ENCODE measurements at regions not wholly inside any gene's neighbourhood (a gene's known extent, or its start where the extent isn't known, plus 50 kb on each side); places are given as distances from the start of the nearest gene placed in this dataset.

DNA sequence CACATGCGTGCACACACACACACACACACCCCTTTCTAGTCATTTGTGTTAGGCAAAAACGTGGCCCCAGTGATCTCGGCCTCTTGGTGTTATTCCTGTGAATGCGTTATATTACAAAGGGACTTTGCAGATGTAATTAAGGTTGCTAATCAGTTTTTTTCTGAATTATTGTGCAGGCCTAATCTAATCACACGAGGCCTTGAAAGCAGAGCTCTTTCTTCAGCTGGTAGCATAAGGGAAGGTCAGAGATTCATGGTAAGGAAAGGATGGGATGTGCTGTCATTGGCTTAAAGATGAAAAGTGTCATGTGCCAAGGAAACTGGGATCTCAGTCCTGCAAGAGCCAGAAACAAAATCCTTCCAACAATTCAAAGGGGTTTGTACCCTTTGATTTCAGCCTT lies 113.4 kb upstream of the ELAC2 start:
- H3K27ac ChIP-seq, result no peak overlapping the region
- TF ChIP-seq, protein P1, sequence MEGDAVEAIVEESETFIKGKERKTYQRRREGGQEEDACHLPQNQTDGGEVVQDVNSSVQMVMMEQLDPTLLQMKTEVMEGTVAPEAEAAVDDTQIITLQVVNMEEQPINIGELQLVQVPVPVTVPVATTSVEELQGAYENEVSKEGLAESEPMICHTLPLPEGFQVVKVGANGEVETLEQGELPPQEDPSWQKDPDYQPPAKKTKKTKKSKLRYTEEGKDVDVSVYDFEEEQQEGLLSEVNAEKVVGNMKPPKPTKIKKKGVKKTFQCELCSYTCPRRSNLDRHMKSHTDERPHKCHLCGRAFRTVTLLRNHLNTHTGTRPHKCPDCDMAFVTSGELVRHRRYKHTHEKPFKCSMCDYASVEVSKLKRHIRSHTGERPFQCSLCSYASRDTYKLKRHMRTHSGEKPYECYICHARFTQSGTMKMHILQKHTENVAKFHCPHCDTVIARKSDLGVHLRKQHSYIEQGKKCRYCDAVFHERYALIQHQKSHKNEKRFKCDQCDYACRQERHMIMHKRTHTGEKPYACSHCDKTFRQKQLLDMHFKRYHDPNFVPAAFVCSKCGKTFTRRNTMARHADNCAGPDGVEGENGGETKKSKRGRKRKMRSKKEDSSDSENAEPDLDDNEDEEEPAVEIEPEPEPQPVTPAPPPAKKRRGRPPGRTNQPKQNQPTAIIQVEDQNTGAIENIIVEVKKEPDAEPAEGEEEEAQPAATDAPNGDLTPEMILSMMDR (conservative IDR thresholded peaks at IDR 0.05), result no peak

DNA sequence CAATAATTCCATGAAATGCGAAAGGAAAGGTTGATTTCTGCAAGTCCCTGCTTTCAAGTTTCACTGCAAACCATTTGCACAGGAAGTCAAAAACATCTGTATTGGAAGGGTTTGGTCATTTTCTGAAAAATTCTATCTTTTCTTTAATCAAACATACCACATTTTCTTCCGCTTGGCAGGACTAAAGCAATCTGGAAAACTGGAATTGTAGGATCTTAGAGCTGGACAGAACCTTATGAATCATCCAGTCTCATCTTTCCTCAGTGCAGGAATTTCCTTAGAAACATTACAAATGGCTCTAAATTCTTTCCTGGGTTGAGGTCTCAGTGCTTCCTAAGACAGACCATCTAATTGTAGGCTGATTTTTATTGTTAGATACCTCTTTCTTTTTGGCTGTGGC lies 111.5 kb upstream of the ELAC2 start:
- no peak overlapping the region for H3K27ac ChIP-seq
- TF ChIP-seq, protein P1 (conservative IDR thresholded peaks at IDR 0.05), result no peak

DNA sequence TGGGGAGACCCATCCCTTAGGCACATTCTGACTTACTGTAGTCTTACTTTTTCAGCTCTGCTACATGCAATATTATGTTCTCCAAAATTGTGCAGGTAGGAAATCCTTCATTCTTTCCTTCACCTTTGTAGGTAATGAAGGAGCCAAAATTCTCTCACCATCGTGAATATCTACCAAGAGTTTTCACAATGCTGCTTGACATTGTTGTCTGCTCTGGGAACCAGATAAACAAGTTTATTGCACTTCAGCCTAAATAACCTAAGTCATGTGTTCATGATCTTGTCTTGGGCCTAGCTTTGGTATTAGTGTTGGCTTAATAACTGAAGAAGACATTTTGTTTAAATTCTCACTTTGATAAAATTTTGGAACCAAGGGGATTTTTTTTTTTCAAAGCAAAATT lies 110.8 kb upstream of the ELAC2 start:
- no peak overlapping the region for H3K27ac ChIP-seq
- TF ChIP-seq, protein P1 (conservative IDR thresholded peaks at IDR 0.05), result no peak

DNA sequence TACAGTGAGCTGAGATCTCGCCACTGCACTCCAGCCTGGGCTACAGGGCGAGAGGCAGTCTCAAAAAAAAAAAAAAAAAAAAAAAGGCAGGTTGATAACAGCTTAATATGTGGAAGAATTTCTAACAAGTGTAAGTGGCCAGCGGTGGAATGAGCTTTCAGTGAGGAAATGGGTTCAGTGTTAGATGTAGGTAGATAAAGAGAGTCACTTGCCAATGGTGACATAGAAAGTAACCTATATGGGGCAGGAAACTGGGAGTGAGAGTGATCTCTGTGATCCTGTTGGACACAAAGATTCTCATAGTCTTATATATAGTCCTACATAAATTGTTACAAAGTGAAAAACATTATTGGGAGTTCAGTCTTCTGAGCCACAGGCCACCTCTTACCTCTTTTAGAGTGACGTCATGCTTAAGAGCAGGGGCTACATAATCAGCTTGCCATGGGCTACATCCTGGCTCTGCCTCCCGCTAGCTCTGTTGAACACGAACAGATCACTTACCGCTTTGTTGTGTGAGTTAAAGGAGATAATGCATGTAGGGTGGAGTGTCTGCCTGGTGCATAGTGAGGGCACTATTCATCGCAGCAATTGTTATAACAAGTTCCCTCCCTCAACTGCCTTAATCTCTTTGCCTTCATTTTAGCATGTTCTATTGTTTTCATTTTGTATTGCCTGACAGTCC lies 110.2 kb upstream of the ELAC2 start:
- no peak overlapping the region for H3K27ac ChIP-seq

DNA sequence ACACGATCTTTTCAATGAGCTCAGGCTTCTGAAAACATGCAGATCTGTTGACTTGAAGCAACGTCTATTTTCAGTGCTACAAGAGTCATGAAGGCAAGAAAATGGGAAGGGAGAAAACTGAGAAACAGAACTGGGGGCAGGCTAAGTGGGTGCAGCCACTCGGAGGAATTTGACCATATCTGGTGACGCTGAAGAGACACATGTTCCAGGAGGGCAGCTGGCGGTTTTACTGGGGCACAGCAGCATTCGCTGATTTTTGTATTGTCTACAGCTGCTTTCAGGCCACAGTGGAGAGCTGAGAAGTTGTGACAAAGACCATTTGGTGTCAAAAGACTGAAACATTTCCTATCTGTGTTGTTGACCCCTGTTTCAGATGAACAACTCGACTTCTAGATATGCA lies 103.0 kb upstream of the ELAC2 start:
- TF ChIP-seq, protein P1 (conservative IDR thresholded peaks at IDR 0.05), result no peak
- no peak overlapping the region for H3K27ac ChIP-seq

More for the DNA sequence above, 110.2 kb upstream of the ELAC2 start:
- TF ChIP-seq, protein P1 (conservative IDR thresholded peaks at IDR 0.05), result no peak

DNA sequence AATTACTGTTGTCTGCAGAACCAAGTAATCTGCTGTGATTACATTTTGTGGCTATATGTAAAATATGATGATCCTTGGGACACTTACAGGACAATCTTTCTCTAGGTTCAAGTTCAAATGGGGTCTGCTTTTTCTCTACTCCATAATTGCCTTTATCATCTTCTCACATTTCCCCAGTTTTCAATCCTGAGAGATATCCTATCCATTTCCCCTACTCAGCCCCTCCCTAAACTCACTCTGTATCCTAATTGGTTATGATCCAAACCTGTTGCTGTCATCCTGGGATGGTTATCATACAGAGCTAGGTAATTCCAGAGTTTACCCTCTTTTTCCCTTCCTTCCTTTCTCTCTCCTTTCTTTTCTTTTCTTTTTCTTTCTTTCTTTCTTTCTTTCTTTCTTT lies 100.5 kb upstream of the ELAC2 start:
- no peak overlapping the region for H3K27ac ChIP-seq
- TF ChIP-seq, protein P1 (conservative IDR thresholded peaks at IDR 0.05), result no peak

DNA sequence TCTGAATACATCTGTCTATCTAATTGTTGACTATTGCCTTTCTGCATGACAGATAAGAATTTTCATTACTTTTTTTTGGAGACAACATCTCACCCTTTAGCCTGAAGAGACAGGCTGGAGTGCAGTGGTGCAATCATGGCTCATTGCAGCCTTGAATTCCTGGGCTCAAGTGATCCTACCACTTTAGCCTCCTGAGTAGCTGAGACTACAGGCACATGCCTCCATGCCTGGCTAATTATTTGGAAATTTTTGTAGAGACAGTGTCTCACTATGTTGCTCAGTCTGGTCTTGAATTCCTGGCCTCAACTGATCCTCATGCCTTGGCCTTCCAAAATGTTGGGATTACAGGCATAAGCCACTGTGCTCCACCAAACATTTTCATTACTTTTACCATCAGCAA lies 99.8 kb upstream of the ELAC2 start:
- TF ChIP-seq, protein P1 (conservative IDR thresholded peaks at IDR 0.05), result no peak
- no peak overlapping the region for H3K27ac ChIP-seq

Data from VCaP (cell line).